HEK293T (cell line): ENCODE measurements at regions not wholly inside any gene's neighbourhood (a gene's known extent, or its start where the extent isn't known, plus 50 kb on each side); places are given as distances from the start of the nearest gene placed in this dataset.

Experiments
- ELF4 ChIP-seq: fragments of 450-650 bp; IDR thresholded peaks from 2 replicates; pipeline ENCODE4 v1.6.1; 2017; ENCODE audit warnings: antibody characterized with exemption
- HDGF ChIP-seq: fragments of 450-650 bp; IDR thresholded peaks from 2 replicates; pipeline ENCODE4 v1.6.1; 2017; ENCODE audit warnings: antibody characterized with exemption, borderline replicate concordance
- LEF1 ChIP-seq: fragments of 450-650 bp; IDR thresholded peaks from 2 replicates; pipeline ENCODE4 v1.6.1; 2017; ENCODE audit warnings: mild to moderate bottlenecking, borderline replicate concordance
- NFRKB ChIP-seq: fragments of 450-650 bp; IDR thresholded peaks from 2 replicates; pipeline ENCODE4 v1.6.1; 2016; ENCODE audit warnings: mild to moderate bottlenecking, moderate library complexity
- SP1 ChIP-seq: fragments of 450-650 bp; IDR thresholded peaks from 2 replicates; pipeline ENCODE4 v1.6.1; 2017
- SUZ12 ChIP-seq: fragments of 450-650 bp; IDR thresholded peaks from 2 replicates; pipeline ENCODE4 v1.6.1; 2016; ENCODE audit warnings: mild to moderate bottlenecking

DNA sequence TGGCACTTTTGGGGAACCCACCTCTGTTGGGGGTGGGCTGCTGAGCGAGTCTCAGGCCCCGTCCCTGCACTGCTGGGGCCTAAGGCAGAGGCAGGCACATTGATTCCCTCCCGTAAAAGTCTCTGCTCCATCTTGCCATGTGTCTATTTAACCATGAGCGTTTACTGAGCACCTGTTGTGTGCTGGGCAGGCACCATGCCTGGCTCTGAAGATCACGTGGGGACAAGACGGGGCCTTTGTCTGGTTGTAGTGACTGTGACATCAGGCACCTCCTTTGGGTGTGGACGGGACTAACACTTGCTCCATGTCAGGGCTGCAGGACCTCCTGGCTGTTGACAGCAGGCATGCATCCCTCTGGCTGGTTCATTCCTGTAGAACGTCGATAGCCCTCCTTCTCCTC lies 204.7 kb upstream of the CIBAR2 start:
- TF ChIP-seq SUZ12: no peak
- TF ChIP-seq NFRKB: no peak
- no peak for TF ChIP-seq ELF4
- TF ChIP-seq SP1: no peak
- TF ChIP-seq LEF1: no peak
- TF ChIP-seq HDGF: no peak
